Eye (tissue), 1 donor: ENCODE measurements at regions not wholly inside any gene's neighbourhood (a gene's known extent, or its start where the extent isn't known, plus 50 kb on each side); places are given as distances from the start of the nearest gene placed in this dataset.
A peak's percentile ranks its signal among the peaks of the same experiment; 100 is the strongest.
"Not testable (repeated sequence)": the region's sequence is repeated elsewhere in the genome, so short reads cannot be mapped to it uniquely, and the experiment has no call there.

Experiments used
- DNase-seq: peaks from one replicate; pipeline ENCODE4 v3.0.0-alpha.2; 2015

GRCh38 chr6:88499436-88499835 is 333.3 kb upstream of the CNR1 start:
- DNase-seq, result no peak

- DNase-seq, result not testable (repeated sequence)
Observed at GRCh38 chr6:88497403-88497802, 331.3 kb upstream of the CNR1 start.

GRCh38 chr6:88494401-88495140 is 328.4 kb upstream of the CNR1 start:
- DNase-seq, result no peak

- DNase-seq, result no peak
Observed at GRCh38 chr6:88493717-88494116, 327.6 kb upstream of the CNR1 start.

GRCh38 chr6:88492824-88493223 is 326.7 kb upstream of the CNR1 start:
- DNase-seq, result no peak

- no peak for DNase-seq
Observed at GRCh38 chr6:88492241-88492640, 326.1 kb upstream of the CNR1 start.

GRCh38 chr6:88491266-88491880 is 325.2 kb upstream of the CNR1 start:
- DNase-seq, result no peak

- DNase-seq, result no peak
Observed at GRCh38 chr6:88490908-88491264, 324.7 kb upstream of the CNR1 start.

GRCh38 chr6:88490195-88490907 is 324.2 kb upstream of the CNR1 start:
- no peak for DNase-seq

GRCh38 chr6:88483424-88483823 is 317.3 kb upstream of the CNR1 start:
- DNase-seq, result no peak

- no peak for DNase-seq
Observed at GRCh38 chr6:88482465-88482864, 316.3 kb upstream of the CNR1 start.

- peak; percentile 8 for DNase-seq
Observed at GRCh38 chr6:88481519-88481918, 315.4 kb upstream of the CNR1 start.

GRCh38 chr6:88480816-88481215 is 314.7 kb upstream of the CNR1 start:
- no peak for DNase-seq

- DNase-seq, result no peak
Observed at GRCh38 chr6:88477413-88477812, 311.3 kb upstream of the CNR1 start.

GRCh38 chr6:88476388-88476787 is 310.2 kb upstream of the CNR1 start:
- DNase-seq, result no peak

- DNase-seq, result no peak
Observed at GRCh38 chr6:88474720-88475119, 308.6 kb upstream of the CNR1 start.

GRCh38 chr6:88473589-88473988 is 307.4 kb upstream of the CNR1 start:
- peak; percentile 30 for DNase-seq

- peak; percentile 65 for DNase-seq
Observed at GRCh38 chr6:88472851-88473525, 306.8 kb upstream of the CNR1 start.

GRCh38 chr6:88459643-88460042 is 293.5 kb upstream of the CNR1 start:
- no peak for DNase-seq

- no peak for DNase-seq
Observed at GRCh38 chr6:88459189-88459588, 293.0 kb upstream of the CNR1 start.

- DNase-seq, result no peak
Observed at GRCh38 chr6:88458662-88459061, 292.5 kb upstream of the CNR1 start.

GRCh38 chr6:88456221-88456859 is 290.2 kb upstream of the CNR1 start:
- DNase-seq, result no peak

GRCh38 chr6:88455317-88455716 is 289.2 kb upstream of the CNR1 start:
- no peak for DNase-seq
